ENCODE measurements at regions not wholly inside any gene's neighbourhood (a gene's known extent, or its start where the extent isn't known, plus 50 kb on each side); places are given as distances from the start of the nearest gene placed in this dataset.

- 24% methylated on average over 2 of the region's 2 CpGs for WGBS (ENCODE audit: missing lambda C conversion rate)
- FAIRE-seq (no peak), DNase-seq (ENCODE audit: low read depth in 1 of 2, low spot score in 1 of 2) (no peak), ATAC-seq (no peak)
- no peaks in the 10 kb centered on the region for H3K9me3 ChIP-seq
- no peak for TF ChIP-seq GATA3 (IDR thresholded peaks at IDR 0.05; ENCODE audit: borderline replicate concordance)
- no peak for TF ChIP-seq JUNB (IDR thresholded peaks at IDR 0.05)
- TF ChIP-seq ELK1 (IDR thresholded peaks at IDR 0.05; ENCODE audit: low read depth, low read length), result no peak
- no peak for TF ChIP-seq EHMT2 (IDR thresholded peaks at IDR 0.05; ENCODE audit: low read depth)
- no peak for TF ChIP-seq HES2 (IDR thresholded peaks at IDR 0.05)
- no peak for TF ChIP-seq TFCP2L1 (CRISPR knock-in tag; IDR thresholded peaks at IDR 0.05)
- TF ChIP-seq KDM1A (IDR thresholded peaks at IDR 0.05; ENCODE audit: low read depth), result no peak
- no peak for TF ChIP-seq CEBPB (IDR thresholded peaks at IDR 0.05)
- no peak for TF ChIP-seq RFX5 (IDR thresholded peaks at IDR 0.05)
- TF ChIP-seq HOXA7 (CRISPR knock-in tag; IDR thresholded peaks at IDR 0.05), result no peak
- TF ChIP-seq ZC3H11A (IDR thresholded peaks at IDR 0.05), result no peak
- H3K27ac ChIP-seq, result no peak overlapping the region
- CTCF ChIA-PET, result no interaction called here
- H3K4me3 ChIP-seq, result no peak overlapping the region
- POLR2A ChIA-PET, result no interaction called here
- H3K4me1 ChIP-seq, result no peaks in the 10 kb centered on the region
- H3K4me2 ChIP-seq, result no peak overlapping the region
Observed at GRCh38 chr6:81556551-81556950, 195.9 kb downstream of the TENT5A start.

- Histone ChIP-seq H3K9me3 (no peaks in the 10 kb centered on the region), H3K4me3 (no peak overlapping the region), H3K4me1 (no peaks in the 10 kb centered on the region), H3K4me2 (no peak overlapping the region), H3K27ac (no peak overlapping the region)
- FAIRE-seq (no peak), ATAC-seq (no peak), DNase-seq (ENCODE audit: low read depth in 1 of 2, low spot score in 1 of 2) (no peak)
- CTCF ChIA-PET, result no interaction called here
- POLR2A ChIA-PET, result no interaction called here
- TF ChIP-seq RAD21 (conservative IDR thresholded peaks at IDR 0.05 in 1 of 2, IDR thresholded peaks at IDR 0.05 in 1 of 2) (no peak), RCOR1 (IDR thresholded peaks at IDR 0.05; ENCODE audit: low read depth, low read length) (no peak), HOXB13 (CRISPR knock-in tag; IDR thresholded peaks at IDR 0.05; ENCODE audit: low read depth) (no peak)
- 31% methylated on average over 2 of the region's 2 CpGs for whole genome bisulfite sequencing (ENCODE audit: missing lambda C conversion rate)
Observed at GRCh38 chr6:81553216-81553615, 199.3 kb downstream of the TENT5A start.

- ChIA-PET CTCF (no interaction called here), POLR2A (no interaction called here)
- Histone ChIP-seq H3K27ac (no peak overlapping the region), H3K4me2 (no peak overlapping the region), H3K4me1 (no peaks in the 10 kb centered on the region), H3K4me3 (no peak overlapping the region), H3K9me3 (no peaks in the 10 kb centered on the region)
- WGBS (ENCODE audit: missing lambda C conversion rate), result 24% methylated on average over 3 of the region's 3 CpGs
- FAIRE-seq (no peak), ATAC-seq (no peak), DNase-seq (ENCODE audit: low read depth in 1 of 2, low spot score in 1 of 2) (no peak)
- TF ChIP-seq NR3C1 (IDR thresholded peaks at IDR 0.05) (no peak), BHLHE40 (IDR thresholded peaks at IDR 0.05; ENCODE audit: low read depth, low read length) (no peak), CHD4 (IDR thresholded peaks at IDR 0.05; ENCODE audit: borderline replicate concordance) (no peak), SMC3 (IDR thresholded peaks at IDR 0.05) (no peak), ZNF302 (CRISPR knock-in tag; IDR thresholded peaks at IDR 0.05) (no peak), CHD2 (IDR thresholded peaks at IDR 0.05; ENCODE audit: low read length, partially characterized antibody) (no peak), ZSCAN20 (CRISPR knock-in tag; IDR thresholded peaks at IDR 0.05) (no peak), TP53 (CRISPR knock-in tag; IDR thresholded peaks at IDR 0.05) (no peak), NPAS2 (CRISPR knock-in tag; IDR thresholded peaks at IDR 0.05; ENCODE audit: borderline replicate concordance) (no peak), MAZ (IDR thresholded peaks at IDR 0.05; ENCODE audit: borderline replicate concordance, low read depth, low read length) (no peak), FOXS1 (CRISPR knock-in tag; IDR thresholded peaks at IDR 0.05) (no peak), MYC (IDR thresholded peaks at IDR 0.05; ENCODE audit: borderline replicate concordance, low read length) (no peak), HMGXB4 (CRISPR knock-in tag; IDR thresholded peaks at IDR 0.05; ENCODE audit: borderline replicate concordance) (no peak), EHF (CRISPR knock-in tag; IDR thresholded peaks at IDR 0.05) (no peak), REST (IDR thresholded peaks at IDR 0.05) (no peak), PBX3 (IDR thresholded peaks at IDR 0.05) (no peak)
Observed at GRCh38 chr6:81552644-81553043, 199.8 kb downstream of the TENT5A start.
